Vagina (tissue), 2 donors: ENCODE measurements at regions not wholly inside any gene's neighbourhood (a gene's known extent, or its start where the extent isn't known, plus 50 kb on each side); places are given as distances from the start of the nearest gene placed in this dataset.

ENCODE experiments used
- DNase-seq, 2 donors: peaks; one replicate each; pipeline ENCODE4 v3.0.0-alpha.2; 2017; ENCODE audit errors: extremely low spot score in 2 of 2
- H3K27ac ChIP-seq: fragments of 200-600 bp; sonication (generic); one replicate; pipeline ENCODE4 v1.5.1; 2019
- H3K27me3 ChIP-seq: fragments of 200-600 bp; sonication (generic); one replicate; pipeline ENCODE4 v1.5.1; 2019
- H3K36me3 ChIP-seq, 2 donors: fragments of 200-600 bp; sonication (generic); one replicate each; pipeline ENCODE4 v1.5.1; 2017 to 2019
- H3K4me1 ChIP-seq: fragments of 200-600 bp; sonication (generic); one replicate; pipeline ENCODE4 v1.5.1; 2019
- H3K4me3 ChIP-seq, 2 donors: fragments of 200-600 bp; sonication (generic); 1 replicate in 1 of 2; 2 replicates in 1 of 2; pipeline ENCODE4 v1.5.1; 2016 to 2019
- H3K9me3 ChIP-seq: fragments of 200-600 bp; sonication (generic); one replicate; pipeline ENCODE4 v1.5.1; 2019
- CTCF ChIP-seq, 3 experiments: fragments of 450-650 bp in 2 of 3; fragments of 200-600 bp in 1 of 3; sonication (generic) in 1 of 3; IDR thresholded peaks; one replicate each; pipeline ENCODE4 v1.5.1; 2017 to 2019; ENCODE audit warnings: antibody characterized with exemption in 3 of 3, mild to moderate bottlenecking in 2 of 3, moderate library complexity in 2 of 3
- POLR2A ChIP-seq, 2 donors: fragments of 450-650 bp; IDR thresholded peaks; one replicate each; pipeline ENCODE4 v1.6.1; 2017; ENCODE audit warnings: antibody characterized with exemption in 2 of 2, mild to moderate bottlenecking in 2 of 2, moderate library complexity in 2 of 2
- POLR2AphosphoS5 ChIP-seq, 2 donors: sonication (generic); formaldehyde crosslinking; IDR thresholded peaks; one replicate each; pipeline ENCODE4 v1.9.0; 2017; ENCODE audit warnings: antibody characterized with exemption in 2 of 2, mild to moderate bottlenecking in 2 of 2, low read depth in 1 of 2; ENCODE audit not compliant: insufficient read depth in 1 of 2
- intact Hi-C: fragments of 100-400 bp; cut with DNase I; formaldehyde crosslinking; loops from one replicate; pipeline ENCODE4 v1.15.1; 2023

GRCh38 chr1:108048301-108049177, 83.6 kb upstream of the VAV3 start:
- Histone ChIP-seq H3K36me3 (no peaks in the 10 kb centered on the region), H3K9me3 (no peaks in the 10 kb centered on the region), H3K4me1 (peaks cover 10% of the 10 kb centered on the region), H3K27me3 (no peaks in the 10 kb centered on the region), H3K4me3 (no peak overlapping the region), H3K27ac (no peak overlapping the region)
- intact Hi-C loops = no loop called here
- TF ChIP-seq CTCF (IDR thresholded peaks at IDR 0.05) = no peak
- no peak for TF ChIP-seq POLR2A (IDR thresholded peaks at IDR 0.05)
- no peak for TF ChIP-seq POLR2AphosphoS5 (IDR thresholded peaks at IDR 0.05; ENCODE audit: insufficient read depth in 1 of 2, low read depth in 1 of 2)
- no peak for DNase-seq

- no peak overlapping the region for H3K4me3 ChIP-seq
- intact Hi-C loops = no loop called here
- DNase-seq = no peak
- H3K4me1 ChIP-seq = peaks cover 10% of the 10 kb centered on the region
- no peak overlapping the region for H3K27ac ChIP-seq
- no peak for TF ChIP-seq CTCF (IDR thresholded peaks at IDR 0.05)
- no peak for TF ChIP-seq POLR2AphosphoS5 (IDR thresholded peaks at IDR 0.05; ENCODE audit: insufficient read depth in 1 of 2, low read depth in 1 of 2)
- TF ChIP-seq POLR2A (IDR thresholded peaks at IDR 0.05) = no peak
- H3K36me3 ChIP-seq = no peaks in the 10 kb centered on the region
- no peaks in the 10 kb centered on the region for H3K27me3 ChIP-seq
- no peaks in the 10 kb centered on the region for H3K9me3 ChIP-seq
Measured at GRCh38 chr1:108047085-108047484, 82.1 kb upstream of the VAV3 start.

GRCh38 chr1:108046026-108046425, 81.0 kb upstream of the VAV3 start:
- TF ChIP-seq POLR2A (IDR thresholded peaks at IDR 0.05) (no peak), CTCF (IDR thresholded peaks at IDR 0.05) (no peak), POLR2AphosphoS5 (IDR thresholded peaks at IDR 0.05; ENCODE audit: insufficient read depth in 1 of 2, low read depth in 1 of 2) (no peak)
- Histone ChIP-seq H3K27ac (no peak overlapping the region), H3K4me1 (peaks cover 10% of the 10 kb centered on the region), H3K4me3 (no peak overlapping the region), H3K27me3 (no peaks in the 10 kb centered on the region), H3K9me3 (no peaks in the 10 kb centered on the region), H3K36me3 (no peaks in the 10 kb centered on the region)
- intact Hi-C loops = no loop called here
- no peak for DNase-seq

GRCh38 chr1:108045460-108045859, 80.5 kb upstream of the VAV3 start:
- no peak for TF ChIP-seq POLR2AphosphoS5 (IDR thresholded peaks at IDR 0.05; ENCODE audit: insufficient read depth in 1 of 2, low read depth in 1 of 2)
- TF ChIP-seq POLR2A (IDR thresholded peaks at IDR 0.05) = no peak
- no peak for TF ChIP-seq CTCF (IDR thresholded peaks at IDR 0.05)
- Histone ChIP-seq H3K4me3 (no peak overlapping the region), H3K4me1 (peaks cover 10% of the 10 kb centered on the region), H3K36me3 (no peaks in the 10 kb centered on the region), H3K27me3 (no peaks in the 10 kb centered on the region), H3K27ac (no peak overlapping the region), H3K9me3 (no peaks in the 10 kb centered on the region)
- intact Hi-C loops = no loop called here
- DNase-seq = no peak

- Histone ChIP-seq H3K4me3 (no peak overlapping the region), H3K4me1 (peaks cover 5% of the 10 kb centered on the region), H3K27ac (no peak overlapping the region), H3K36me3 (no peaks in the 10 kb centered on the region), H3K27me3 (no peaks in the 10 kb centered on the region), H3K9me3 (no peaks in the 10 kb centered on the region)
- intact Hi-C loops = no loop called here
- no peak for DNase-seq
- TF ChIP-seq POLR2AphosphoS5 (IDR thresholded peaks at IDR 0.05; ENCODE audit: insufficient read depth in 1 of 2, low read depth in 1 of 2) (no peak), POLR2A (IDR thresholded peaks at IDR 0.05) (no peak)
Measured at GRCh38 chr1:108044318-108044717, 79.3 kb upstream of the VAV3 start.
